PC-9 (cell line): ENCODE measurements at regions not wholly inside any gene's neighbourhood (a gene's known extent, or its start where the extent isn't known, plus 50 kb on each side); places are given as distances from the start of the nearest gene placed in this dataset.

Experiments
- BruUV-seq: library from RNA; stranded (reverse); fragments of 400-500 nt; replicated peaks from 2 replicates; lab custom pipeline; 2021; lab: Mats Ljungman, UMichigan
- CTCF ChIA-PET: fragments of 300-600 bp; sonication (Branson Sonifier 250); formaldehyde crosslinking; loops from one replicate; lab custom pipeline; 2022; ENCODE audit warnings: antibody characterized with exemption; lab: Charles Lee
- POLR2A ChIA-PET: fragments of 300-600 bp; sonication (Branson Sonifier 250); formaldehyde crosslinking; loops from one replicate; lab custom pipeline; 2022; ENCODE audit warnings: antibody characterized with exemption; ENCODE audit not compliant: unreplicated experiment; lab: Charles Lee
- DNase-seq, 2 experiments: peaks; one replicate each; pipeline versions ENCODE4 v3.0.0 to v3.0.0-alpha.2; 2015 to 2022; ENCODE audit warnings: mixed read lengths in 1 of 2
- H2AFZ ChIP-seq: fragments of 200-600 bp; sonication (generic); 2 replicates; pipeline ENCODE4 v1.8.1; 2017; ENCODE audit warnings: antibody characterized with exemption
- H3F3A ChIP-seq: fragments of 200-600 bp; sonication (generic); 2 replicates; pipeline ENCODE4 v1.8.1; 2017; ENCODE audit warnings: antibody characterized with exemption, mild to moderate bottlenecking, low read depth; ENCODE audit not compliant: insufficient read depth
- H3K27ac ChIP-seq: fragments of 200-600 bp; sonication (generic); 2 replicates; pipeline ENCODE4 v1.6.1; 2016; ENCODE audit warnings: mixed run types
- H3K27me3 ChIP-seq: fragments of 200-600 bp; sonication (generic); 2 replicates; pipeline ENCODE4 v1.6.1; 2016; ENCODE audit warnings: low read depth, mixed run types; ENCODE audit not compliant: insufficient read depth
- H3K36me3 ChIP-seq: fragments of 200-600 bp; sonication (generic); 2 replicates; pipeline ENCODE4 v1.6.1; 2016; ENCODE audit warnings: low read depth, mixed run types
- H3K4me1 ChIP-seq: fragments of 200-600 bp; sonication (generic); replicated peaks from 2 replicates; pipeline ENCODE4 v1.6.1; 2016; ENCODE audit warnings: mixed run types; ENCODE audit not compliant: insufficient read depth
- H3K4me2 ChIP-seq: fragments of 200-600 bp; sonication (generic); 2 replicates; pipeline ENCODE4 v1.6.1; 2017; ENCODE audit warnings: mixed run types
- H3K4me3 ChIP-seq: fragments of 200-600 bp; sonication (generic); 2 replicates; pipeline ENCODE4 v1.6.1; 2016; ENCODE audit warnings: mixed run types
- H3K79me2 ChIP-seq: fragments of 200-600 bp; sonication (generic); 2 replicates; pipeline ENCODE4 v1.6.1; 2017; ENCODE audit warnings: low read depth, mixed run types
- H3K9me2 ChIP-seq: fragments of 200-600 bp; sonication (generic); 2 replicates; pipeline ENCODE4 v1.8.1; 2017; ENCODE audit warnings: mild to moderate bottlenecking; ENCODE audit not compliant: insufficient read depth
- H3K9me3 ChIP-seq: fragments of 200-600 bp; sonication (generic); 2 replicates; pipeline ENCODE4 v1.8.1; 2016; ENCODE audit warnings: low read depth; ENCODE audit not compliant: insufficient read depth
- H4K20me1 ChIP-seq: fragments of 200-600 bp; sonication (generic); 2 replicates; pipeline ENCODE4 v1.8.1; 2017; ENCODE audit not compliant: insufficient read depth
- CTCF ChIP-seq: fragments of 200-600 bp; sonication (generic); conservative IDR thresholded peaks from 2 replicates; pipeline ENCODE4 v1.6.1; 2017; ENCODE audit warnings: mixed run types, antibody characterized with exemption, mild to moderate bottlenecking, moderate library complexity
- EZH2 ChIP-seq: fragments of 200-600 bp; sonication (generic); IDR thresholded peaks from 2 replicates; pipeline ENCODE4 v1.8.0; 2017; ENCODE audit warnings: antibody characterized with exemption, low read depth
- intact Hi-C: fragments of 100-400 bp; cut with micrococcal nuclease; formaldehyde crosslinking; loops from one replicate; pipeline ENCODE4 v1.10.0; 2022; ENCODE audit not compliant: unreplicated experiment

GRCh38 chr2:167721593-167721992 lies 525.8 kb downstream of the STK39 start:
- Histone ChIP-seq H2AFZ (no peak overlapping the region), H3K9me2 (no peaks in the 10 kb centered on the region), H3K27me3 (no peaks in the 10 kb centered on the region), H3K4me2 (no peak overlapping the region), H4K20me1 (no peaks in the 10 kb centered on the region), H3K4me3 (no peak overlapping the region), H3K27ac (no peak overlapping the region), H3K4me1 (no peaks in the 10 kb centered on the region), H3K79me2 (no peaks in the 10 kb centered on the region), H3K36me3 (no peaks in the 10 kb centered on the region), H3K9me3 (no peaks in the 10 kb centered on the region), H3F3A (no peaks in the 10 kb centered on the region)
- TF ChIP-seq EZH2 = no peak
- no peak for TF ChIP-seq CTCF
- no TSS peak for BruUV-seq
- intact Hi-C loops = no loop called here
- ChIA-PET POLR2A (no interaction called here), CTCF (no interaction called here)
- no peak for DNase-seq

GRCh38 chr2:167719410-167719809 lies 528.0 kb downstream of the STK39 start:
- Histone ChIP-seq H2AFZ (no peak overlapping the region), H3K4me2 (no peak overlapping the region), H4K20me1 (no peaks in the 10 kb centered on the region), H3K9me3 (no peaks in the 10 kb centered on the region), H3K79me2 (no peaks in the 10 kb centered on the region), H3K4me3 (no peak overlapping the region), H3K9me2 (no peaks in the 10 kb centered on the region), H3F3A (no peaks in the 10 kb centered on the region), H3K27ac (no peak overlapping the region), H3K36me3 (no peaks in the 10 kb centered on the region), H3K4me1 (no peaks in the 10 kb centered on the region), H3K27me3 (no peaks in the 10 kb centered on the region)
- DNase-seq = no peak
- no peak for TF ChIP-seq EZH2
- TF ChIP-seq CTCF = no peak
- BruUV-seq = no TSS peak
- POLR2A ChIA-PET = no interaction called here
- intact Hi-C loops = no loop called here
- CTCF ChIA-PET = no interaction called here

- no peaks in the 10 kb centered on the region for H3K36me3 ChIP-seq
- H4K20me1 ChIP-seq = no peaks in the 10 kb centered on the region
- no peak for DNase-seq
- H3K79me2 ChIP-seq = no peaks in the 10 kb centered on the region
- H3F3A ChIP-seq = no peaks in the 10 kb centered on the region
- H3K4me2 ChIP-seq = no peak overlapping the region
- ChIA-PET POLR2A (no interaction called here), CTCF (no interaction called here)
- H3K4me1 ChIP-seq = no peaks in the 10 kb centered on the region
- H3K9me3 ChIP-seq = no peaks in the 10 kb centered on the region
- H3K27ac ChIP-seq = no peak overlapping the region
- H3K4me3 ChIP-seq = no peak overlapping the region
- no peaks in the 10 kb centered on the region for H3K27me3 ChIP-seq
- BruUV-seq = no TSS peak
- H3K9me2 ChIP-seq = no peaks in the 10 kb centered on the region
- TF ChIP-seq EZH2 (no peak), CTCF (no peak)
- no peak overlapping the region for H2AFZ ChIP-seq
- intact Hi-C loops = no loop called here
Measured at GRCh38 chr2:167718560-167718959, 528.8 kb downstream of the STK39 start.
